Motor neuron (in vitro differentiated cells): ENCODE measurements at regions not wholly inside any gene's neighbourhood (a gene's known extent, or its start where the extent isn't known, plus 50 kb on each side); places are given as distances from the start of the nearest gene placed in this dataset.

Experiments
- ATAC-seq, 8 experiments: fragments of 200-7000 bp; cut with Tn5 transposase; replicated peaks in 6 of 8; 2 replicates each; pipeline ENCODE4 v1.8.0; 2021; ENCODE audit warnings: mild to moderate bottlenecking in 8 of 8, moderate library complexity in 8 of 8
- H3K27ac ChIP-seq, 2 donors: fragments of 250-450 bp; sonication (Bioruptor Pico); 2 replicates each; pipeline ENCODE4 v1.9.0; 2021; ENCODE audit warnings: antibody characterized with exemption in 2 of 2, mild to moderate bottlenecking in 2 of 2, moderate library complexity in 1 of 2
- H3K4me1 ChIP-seq, 2 donors: fragments of 250-450 bp; sonication (Bioruptor Pico); replicated peaks in 1 of 2; 2 replicates each; pipeline ENCODE4 v1.6.1; 2021; ENCODE audit warnings: antibody characterized with exemption in 2 of 2, mild to moderate bottlenecking in 2 of 2, moderate library complexity in 1 of 2
- H3K4me3 ChIP-seq, 5 donors: fragments of 250-450 bp; sonication (Bioruptor Pico); 2 replicates each; pipeline ENCODE4 v1.9.0; 2021; ENCODE audit warnings: antibody characterized with exemption in 5 of 5, mild to moderate bottlenecking in 5 of 5, moderate library complexity in 4 of 5
- WGBS, 10 experiments: fragments of 450-650 bp; shearing (Covaris generic); methylation state at CpG; one replicate each; pipeline ENCODE4 v1.0.0; 2022; 5-methylcytosine and 5-hydroxymethylcytosine counted together
- in situ Hi-C, 9 experiments: fragments of 400-800 bp; cut with MboI; loops; one replicate each; pipeline ENCODE4 v1.15.0; 2021; ENCODE audit warnings: low sequenced_read_pairs in 9 of 9, low pct_unique_long_range_greater_than_20kb in 2 of 9; ENCODE audit not compliant: unreplicated experiment in 9 of 9

- H3K4me3 ChIP-seq, result no peak overlapping the region
- in situ Hi-C loops, result no loop called here
- 50 to 100% (median 92%) methylated on average over 1 of the region's 1 CpG for WGBS, 10 experiments
- ATAC-seq, result no peak
- no peaks in the 10 kb centered on the region for H3K4me1 ChIP-seq
- no peak overlapping the region for H3K27ac ChIP-seq
These were observed 130.0 kb upstream of the BMP5 start for GRCh38 chr6:56005426-56005825.

- in situ Hi-C loops, result no loop called here
- ATAC-seq, result no peak
- no peak overlapping the region for H3K27ac ChIP-seq
- 10 to 100% (median 80%) methylated on average over 1 to 2 of the region's 2 CpGs; no CpG with 5 or more reads in 1 of the 10 experiments for WGBS, 10 experiments
- no peak overlapping the region for H3K4me3 ChIP-seq
- H3K4me1 ChIP-seq, result no peaks in the 10 kb centered on the region
These were observed 129.0 kb upstream of the BMP5 start for GRCh38 chr6:56004426-56004825.

- Histone ChIP-seq H3K27ac (no peak overlapping the region), H3K4me1 (no peaks in the 10 kb centered on the region), H3K4me3 (no peak overlapping the region)
- ATAC-seq, result no peak
- 76 to 100% (median 93%) methylated on average over 1 to 2 of the region's 2 CpGs for WGBS, 10 experiments
- in situ Hi-C loops, result no loop called here
These were observed 128.2 kb upstream of the BMP5 start for GRCh38 chr6:56003616-56004015.

GRCh38 chr6:56002336-56002735, 126.9 kb upstream of the BMP5 start:
- Histone ChIP-seq H3K4me3 (no peak overlapping the region), H3K27ac (no peak overlapping the region), H3K4me1 (no peaks in the 10 kb centered on the region)
- in situ Hi-C loops, result no loop called here
- no peak for ATAC-seq
- WGBS, 10 experiments, result 49 to 100% (median 80%) methylated on average over 1 to 5 of the region's 5 CpGs

GRCh38 chr6:55998576-55998975, 123.2 kb upstream of the BMP5 start:
- Histone ChIP-seq H3K4me1 (no peaks in the 10 kb centered on the region), H3K27ac (no peak overlapping the region), H3K4me3 (no peak overlapping the region)
- 25 to 100% (median 85%) methylated on average over 2 of the region's 2 CpGs; no CpG with 5 or more reads in 3 of the 10 experiments for WGBS, 10 experiments
- in situ Hi-C loops, result loop anchor here in 5 of 9 experiments (25.0 kb wide), 1 partner anchor 289 kb away; no protein-coding TSS in a partner anchor
- no peak for ATAC-seq

- 33 to 100% (median 50%) methylated on average over 1 to 2 of the region's 3 CpGs; no CpG with 5 or more reads in 5 of the 10 experiments for WGBS, 10 experiments
- ATAC-seq, result no peak
- in situ Hi-C loops, result loop anchor here in 5 of 9 experiments (25.0 kb wide), 1 partner anchor 290 kb away; no protein-coding TSS in a partner anchor
These were observed 122.0 kb upstream of the BMP5 start for GRCh38 chr6:55997223-55997874.

GRCh38 chr6:55994531-55994930, 119.1 kb upstream of the BMP5 start:
- WGBS, 10 experiments, result 50 to 94% (median 69%) methylated on average over 1 to 3 of the region's 3 CpGs; no CpG with 5 or more reads in 4 of the 10 experiments
- ATAC-seq, result no peak
- in situ Hi-C loops, result loop anchor here in 5 of 9 experiments (25.0 kb wide), 1 partner anchor 293 kb away; no protein-coding TSS in a partner anchor
- Histone ChIP-seq H3K4me1 (no peaks in the 10 kb centered on the region), H3K27ac (no peak overlapping the region), H3K4me3 (no peak overlapping the region)

More at GRCh38 chr6:55997223-55997874, 122.0 kb upstream of the BMP5 start:
- H3K4me3 ChIP-seq, result no peak overlapping the region
- no peaks in the 10 kb centered on the region for H3K4me1 ChIP-seq
- no peak overlapping the region for H3K27ac ChIP-seq

- H3K27ac ChIP-seq, result no peak overlapping the region
- in situ Hi-C loops, result loop anchor here in 5 of 9 experiments (25.0 kb wide), 1 partner anchor 294 kb away; no protein-coding TSS in a partner anchor
- H3K4me3 ChIP-seq, result no peak overlapping the region
- 20 to 80% (median 41%) methylated on average over 1 to 2 of the region's 2 CpGs; no CpG with 5 or more reads in 4 of the 10 experiments for WGBS, 10 experiments
- no peak for ATAC-seq
- no peaks in the 10 kb centered on the region for H3K4me1 ChIP-seq
These were observed 118.0 kb upstream of the BMP5 start for GRCh38 chr6:55993418-55993817.

GRCh38 chr6:55992546-55992945, 117.2 kb upstream of the BMP5 start:
- H3K4me3 ChIP-seq, result no peak overlapping the region
- no peak overlapping the region for H3K27ac ChIP-seq
- in situ Hi-C loops, result loop anchor here in 5 of 9 experiments (25.0 kb wide), 1 partner anchor 295 kb away; no protein-coding TSS in a partner anchor
- H3K4me1 ChIP-seq, result no peaks in the 10 kb centered on the region
- ATAC-seq, result no peak

- 75 to 100% (median 100%) methylated on average over 1 of the region's 1 CpG; no CpG with 5 or more reads in 1 of the 10 experiments for WGBS, 10 experiments
- in situ Hi-C loops, result loop anchor here in 6 of 9 experiments (10.0 to 25.0 kb wide), 2 partner anchors 302 to 309 kb away; no protein-coding TSS in a partner anchor
These were observed 109.9 kb upstream of the BMP5 start for GRCh38 chr6:55985309-55985708.

GRCh38 chr6:55983861-55984260, 108.5 kb upstream of the BMP5 start:
- Histone ChIP-seq H3K4me3 (no peak overlapping the region), H3K4me1 (no peaks in the 10 kb centered on the region), H3K27ac (no peak overlapping the region)
- in situ Hi-C loops, result loop anchor here in 8 of 9 experiments (5.0 to 25.0 kb wide), 3 partner anchors 303 to 311 kb away; no protein-coding TSS in a partner anchor
- ATAC-seq, result no peak
- WGBS, 10 experiments, result 57 to 100% (median 85%) methylated on average over 1 to 2 of the region's 2 CpGs; no CpG with 5 or more reads in 5 of the 10 experiments

More at GRCh38 chr6:55985309-55985708, 109.9 kb upstream of the BMP5 start:
- Histone ChIP-seq H3K4me3 (no peak overlapping the region), H3K27ac (no peak overlapping the region), H3K4me1 (no peaks in the 10 kb centered on the region)
- no peak for ATAC-seq

- peak in 2 of 8 experiments; percentile 69 to 73 for ATAC-seq
- H3K4me1 ChIP-seq, result no peaks in the 10 kb centered on the region
- no peak overlapping the region for H3K27ac ChIP-seq
- in situ Hi-C loops, result loop anchor here in 8 of 9 experiments (5.0 to 25.0 kb wide), 3 partner anchors 306 to 313 kb away; no protein-coding TSS in a partner anchor
- no peak overlapping the region for H3K4me3 ChIP-seq
These were observed 106.3 kb upstream of the BMP5 start for GRCh38 chr6:55981660-55982059.

GRCh38 chr6:55980627-55981211, 105.3 kb upstream of the BMP5 start:
- ATAC-seq, result peak in 3 of 8 experiments; percentile 24 to 71 (median 30)
- 0 to 25% (median 0%) methylated on average over 1 of the region's 1 CpG; no CpG with 5 or more reads in 2 of the 10 experiments for WGBS, 10 experiments
- Histone ChIP-seq H3K27ac (no peak overlapping the region), H3K4me1 (no peaks in the 10 kb centered on the region), H3K4me3 (no peak overlapping the region)
- in situ Hi-C loops, result loop anchor here in 8 of 9 experiments (5.0 to 25.0 kb wide), 3 partner anchors 307 to 314 kb away; no protein-coding TSS in a partner anchor
